Hepatocyte (in vitro differentiated cells): ENCODE measurements at regions not wholly inside any gene's neighbourhood (a gene's known extent, or its start where the extent isn't known, plus 50 kb on each side); places are given as distances from the start of the nearest gene placed in this dataset.

Experiments
- DNase-seq: peaks from one replicate; pipeline ENCODE4 v3.0.0-alpha.2; 2016; ENCODE audit warnings: low spot score
- H2AFZ ChIP-seq: fragments of 200-600 bp; sonication (generic); 2 replicates; pipeline ENCODE4 v1.6.0; 2016; ENCODE audit warnings: antibody characterized with exemption, mild to moderate bottlenecking
- H3K27ac ChIP-seq: fragments of 200-600 bp; sonication (generic); 2 replicates; pipeline ENCODE4 v1.5.1; 2016; ENCODE audit warnings: mild to moderate bottlenecking
- H3K27me3 ChIP-seq: fragments of 200-600 bp; sonication (generic); 2 replicates; pipeline ENCODE4 v1.6.1; 2016
- H3K36me3 ChIP-seq: fragments of 200-600 bp; sonication (generic); replicated peaks from 2 replicates; pipeline ENCODE4 v1.5.1; 2016; ENCODE audit warnings: low read depth; ENCODE audit not compliant: insufficient read depth
- H3K4me1 ChIP-seq: fragments of 200-600 bp; sonication (generic); 2 replicates; pipeline ENCODE4 v1.5.1; 2016; ENCODE audit warnings: mild to moderate bottlenecking, moderate library complexity; ENCODE audit not compliant: insufficient read depth
- H3K4me2 ChIP-seq: fragments of 200-600 bp; sonication (generic); 2 replicates; pipeline ENCODE4 v1.6.0; 2016
- H3K4me3 ChIP-seq: fragments of 200-600 bp; sonication (generic); 2 replicates; pipeline ENCODE4 v1.5.1; 2016; ENCODE audit warnings: mild to moderate bottlenecking
- H3K79me2 ChIP-seq: fragments of 200-600 bp; sonication (generic); 2 replicates; pipeline ENCODE4 v1.6.0; 2017; ENCODE audit warnings: mild to moderate bottlenecking
- H3K9me2 ChIP-seq: fragments of 200-600 bp; sonication (generic); replicated peaks from 2 replicates; pipeline ENCODE4 v1.6.0; 2017; ENCODE audit warnings: mild to moderate bottlenecking; ENCODE audit not compliant: insufficient read depth
- H3K9me3 ChIP-seq: fragments of 200-600 bp; sonication (generic); 2 replicates; pipeline ENCODE4 v1.5.1; 2016; ENCODE audit warnings: low read depth, mild to moderate bottlenecking
- H4K20me1 ChIP-seq: fragments of 200-600 bp; sonication (generic); 2 replicates; pipeline ENCODE4 v1.6.0; 2016; ENCODE audit warnings: mild to moderate bottlenecking; ENCODE audit not compliant: insufficient read depth, poor library complexity, severe bottlenecking
- CTCF ChIP-seq: fragments of 200-600 bp; sonication (generic); IDR thresholded peaks from 2 replicates; pipeline ENCODE4 v1.5.1; 2016; ENCODE audit warnings: antibody characterized with exemption, mild to moderate bottlenecking; ENCODE audit not compliant: poor library complexity
- EZH2 ChIP-seq: fragments of 200-600 bp; sonication (generic); IDR thresholded peaks from 2 replicates; pipeline ENCODE4 v1.6.1; 2016; ENCODE audit warnings: antibody characterized with exemption, mild to moderate bottlenecking, borderline replicate concordance
- EZH2phosphoT487 ChIP-seq: fragments of 200-600 bp; sonication (generic); IDR thresholded peaks from one replicate; pipeline ENCODE4 v1.6.1; 2018; ENCODE audit warnings: antibody characterized with exemption, mild to moderate bottlenecking, low read depth, moderate library complexity; ENCODE audit not compliant: unreplicated experiment, severe bottlenecking
- WGBS: methylation state at CpG from one replicate; pipeline ENCODE4 v1.1.6; 2016; ENCODE audit warnings: low lambda C conversion rate; ENCODE audit errors: missing lambda C conversion rate; 5-methylcytosine and 5-hydroxymethylcytosine counted together

GRCh38 chr10:53430127-53430891, 657.7 kb upstream of the MBL2 start:
- H2AFZ ChIP-seq, result no peak overlapping the region
- no peaks in the 10 kb centered on the region for H3K9me2 ChIP-seq

GRCh38 chr10:53422223-53422888, 649.8 kb upstream of the MBL2 start:
- no peak overlapping the region for H2AFZ ChIP-seq

More at GRCh38 chr10:53430127-53430891, 657.7 kb upstream of the MBL2 start:
- Histone ChIP-seq H3K27me3 (no peaks in the 10 kb centered on the region), H3K4me3 (no peak overlapping the region), H4K20me1 (no peaks in the 10 kb centered on the region), H3K9me3 (no peaks in the 10 kb centered on the region), H3K4me2 (no peak overlapping the region), H3K79me2 (no peaks in the 10 kb centered on the region), H3K4me1 (no peaks in the 10 kb centered on the region), H3K36me3 (no peaks in the 10 kb centered on the region), H3K27ac (no peak overlapping the region)
- WGBS, result 13% methylated on average over 2 of the region's 2 CpGs
- no peak for TF ChIP-seq CTCF
- TF ChIP-seq EZH2phosphoT487, result no peak
- no peak for TF ChIP-seq EZH2
- no peak for DNase-seq

GRCh38 chr10:53412651-53413050, 640.1 kb upstream of the MBL2 start:
- H3K27me3 ChIP-seq, result no peaks in the 10 kb centered on the region
- WGBS, result 86% methylated on average over 2 of the region's 2 CpGs
- H3K4me1 ChIP-seq, result no peaks in the 10 kb centered on the region
- no peaks in the 10 kb centered on the region for H3K9me2 ChIP-seq
- no peak for DNase-seq
- no peak overlapping the region for H3K27ac ChIP-seq
- TF ChIP-seq EZH2phosphoT487 (no peak), EZH2 (no peak), CTCF (no peak)
- no peaks in the 10 kb centered on the region for H3K9me3 ChIP-seq
- H3K4me2 ChIP-seq, result no peak overlapping the region
- no peaks in the 10 kb centered on the region for H3K79me2 ChIP-seq
- no peak overlapping the region for H2AFZ ChIP-seq
- no peak overlapping the region for H3K4me3 ChIP-seq
- no peaks in the 10 kb centered on the region for H3K36me3 ChIP-seq
- H4K20me1 ChIP-seq, result no peaks in the 10 kb centered on the region

More at GRCh38 chr10:53422223-53422888, 649.8 kb upstream of the MBL2 start:
- no peak for TF ChIP-seq CTCF
- TF ChIP-seq EZH2phosphoT487, result no peak
- Histone ChIP-seq H3K9me3 (no peaks in the 10 kb centered on the region), H3K79me2 (no peaks in the 10 kb centered on the region), H3K27ac (no peak overlapping the region), H3K36me3 (no peaks in the 10 kb centered on the region), H3K4me1 (no peaks in the 10 kb centered on the region), H3K9me2 (no peaks in the 10 kb centered on the region), H3K4me3 (no peak overlapping the region), H3K4me2 (no peak overlapping the region), H4K20me1 (no peaks in the 10 kb centered on the region), H3K27me3 (no peaks in the 10 kb centered on the region)
- DNase-seq, result no peak
- 69% methylated on average over 5 of the region's 5 CpGs for WGBS
